GM13976 (cell line): ENCODE measurements at regions not wholly inside any gene's neighbourhood (a gene's known extent, or its start where the extent isn't known, plus 50 kb on each side); places are given as distances from the start of the nearest gene placed in this dataset.

Source experiments
- DNase-seq: peaks from one replicate; pipeline ENCODE4 v3.0.0; 2012; ENCODE audit warnings: low spot score
- CTCF ChIP-seq: IDR thresholded peaks from 2 replicates; pipeline ENCODE4 v1.5.1; 2012; ENCODE audit warnings: borderline replicate concordance, mild to moderate bottlenecking; ENCODE audit not compliant: insufficient read depth; ENCODE audit errors: extremely low read depth, missing control alignments, control extremely low read depth
- in situ Hi-C: fragments of 300-500 bp; cut with MboI; formaldehyde crosslinking; loops from one replicate; pipeline ENCODE4 v1.12.0; 2022; ENCODE audit warnings: low sequenced_read_pairs, mixed read lengths, inconsistent platforms; ENCODE audit not compliant: unreplicated experiment

- in situ Hi-C loops: no loop called here
- no peak for TF ChIP-seq CTCF
These were observed 116.2 kb downstream of the AASDH start for GRCh38 chr4:56271131-56271530.

GRCh38 chr4:56267558-56267957 is 119.7 kb downstream of the AASDH start:
- DNase-seq: no peak
- in situ Hi-C loops: no loop called here
- TF ChIP-seq CTCF: no peak

More at GRCh38 chr4:56271131-56271530, 116.2 kb downstream of the AASDH start:
- DNase-seq: no peak

GRCh38 chr4:56264873-56265272 is 122.4 kb downstream of the AASDH start:
- TF ChIP-seq CTCF: no peak
- no peak for DNase-seq
- in situ Hi-C loops: no loop called here

GRCh38 chr4:56261027-56261426 is 126.3 kb downstream of the AASDH start:
- no peak for TF ChIP-seq CTCF
- in situ Hi-C loops: no loop called here
- DNase-seq: peak; percentile 32

GRCh38 chr4:56260320-56260719 is 127.0 kb downstream of the AASDH start:
- no peak for DNase-seq
- in situ Hi-C loops: no loop called here
- TF ChIP-seq CTCF: no peak

- DNase-seq: no peak
- in situ Hi-C loops: no loop called here
- TF ChIP-seq CTCF: no peak
These were observed 127.6 kb downstream of the AASDH start for GRCh38 chr4:56259655-56260054.

GRCh38 chr4:56255820-56256219 is 131.5 kb downstream of the AASDH start:
- no peak for TF ChIP-seq CTCF
- no peak for DNase-seq
- in situ Hi-C loops: no loop called here
